G401.6 (cell line): ENCODE measurements at regions not wholly inside any gene's neighbourhood (a gene's known extent, or its start where the extent isn't known, plus 50 kb on each side); places are given as distances from the start of the nearest gene placed in this dataset.
"Not testable (repeated sequence)": the region's sequence is repeated elsewhere in the genome, so short reads cannot be mapped to it uniquely, and the experiment has no call there.

Experiments used
- FAIRE-seq: peaks from 2 replicates; lab custom pipeline; 2012; peaks lifted over from hg19 to GRCh38; lab: Jason Lieb, UNC

GRCh38 chr14:106500571-106500970 lies 974.2 kb downstream of the TMEM121 start:
- FAIRE-seq, result no peak

DNA sequence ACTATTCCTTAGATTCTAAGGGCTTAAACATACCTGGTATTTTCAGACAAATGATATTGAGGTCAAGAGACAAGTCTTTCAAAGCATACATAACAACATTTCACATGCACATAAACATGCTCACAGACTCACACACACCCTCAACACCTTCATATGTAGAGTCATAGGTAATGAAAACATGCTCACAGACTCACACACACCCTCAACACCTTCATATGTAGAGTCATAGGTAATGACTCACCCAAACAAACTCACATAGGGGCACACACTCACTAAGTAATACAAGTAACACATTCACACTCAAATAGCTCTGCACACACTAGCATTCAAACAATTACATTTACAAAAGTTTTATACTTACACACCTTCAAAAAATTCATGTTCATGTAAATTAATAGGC lies 975.5 kb downstream of the TMEM121 start:
- no peak for FAIRE-seq

DNA sequence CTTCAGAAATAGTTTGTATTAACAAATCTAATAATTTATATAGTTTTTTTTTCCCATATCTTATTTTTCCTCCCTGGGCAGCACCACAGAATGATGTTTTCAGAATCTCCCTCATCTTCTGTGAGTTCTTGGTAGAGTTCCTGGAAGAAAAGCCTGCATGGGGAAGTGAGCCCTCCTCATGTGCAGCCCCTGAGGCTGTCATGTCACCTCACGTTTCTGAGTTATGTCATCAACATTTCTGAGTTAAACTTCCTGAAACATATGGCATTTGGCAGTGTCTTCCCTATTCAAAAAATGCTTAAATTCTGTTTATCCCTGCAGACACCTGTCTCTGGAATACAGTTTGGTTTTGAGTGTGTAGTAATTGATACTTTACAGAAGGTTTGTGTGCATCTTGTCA lies 979.0 kb downstream of the TMEM121 start:
- FAIRE-seq, result no peak

DNA sequence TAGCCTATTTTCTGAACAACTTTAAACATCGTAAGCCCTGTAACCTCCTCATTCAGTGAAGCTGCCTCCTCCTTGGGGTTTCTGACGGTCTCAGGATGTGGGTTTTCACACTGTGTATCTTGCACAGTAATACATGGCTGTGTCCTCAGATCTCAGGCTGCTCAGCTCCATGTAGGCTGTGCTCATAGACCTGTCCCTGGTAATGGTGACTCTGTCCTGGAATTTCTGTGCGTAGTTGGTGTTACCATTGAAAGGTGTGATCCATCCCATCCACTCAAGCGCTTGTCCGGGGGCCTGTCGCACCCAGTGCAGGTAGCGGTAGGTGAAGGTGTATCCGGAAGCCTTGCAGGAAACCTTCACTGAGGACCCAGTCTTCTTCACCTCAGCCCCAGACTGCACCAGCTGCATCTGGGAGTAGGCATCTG lies 980.5 kb downstream of the TMEM121 start:
- FAIRE-seq, result no peak

DNA sequence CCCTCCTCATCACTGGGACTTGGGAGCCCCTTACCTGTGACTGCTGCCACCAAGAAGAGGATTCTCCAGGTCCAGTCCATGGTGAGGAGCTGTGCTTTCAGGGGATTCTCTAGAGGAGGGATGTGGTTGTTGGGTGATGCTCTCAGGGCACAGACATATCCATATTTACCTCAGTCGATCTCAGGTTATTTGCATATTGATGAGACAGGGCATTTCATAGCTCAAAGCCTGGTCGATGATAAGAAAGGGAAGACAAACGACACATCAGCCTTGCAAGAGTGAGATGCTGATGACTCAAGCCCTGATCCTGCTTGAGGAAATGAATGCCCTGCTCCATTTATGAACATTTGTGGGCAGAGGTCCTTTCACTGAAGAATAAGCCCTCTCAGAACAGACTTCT lies 981.0 kb downstream of the TMEM121 start:
- no peak for FAIRE-seq

GRCh38 chr14:106508216-106508615 lies 981.8 kb downstream of the TMEM121 start:
- no peak for FAIRE-seq

DNA sequence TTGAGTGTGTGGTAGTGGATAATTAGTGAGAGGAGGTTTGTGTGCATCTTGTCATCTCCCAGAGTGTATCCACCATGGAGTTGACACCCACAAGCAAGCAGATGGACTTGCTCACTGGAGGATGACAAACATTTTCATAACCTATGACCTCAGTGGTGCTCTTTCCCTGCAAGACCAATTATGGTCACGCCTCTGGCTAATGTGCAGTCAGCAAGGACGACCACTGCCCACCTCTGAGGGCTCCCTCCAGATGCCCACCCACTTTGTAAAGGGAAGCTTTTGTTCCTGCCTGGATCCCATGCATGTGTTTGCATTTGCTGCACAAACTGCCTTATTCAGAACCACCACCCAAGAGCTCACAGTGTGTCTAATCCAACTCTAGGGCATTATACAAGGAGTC lies 982.8 kb downstream of the TMEM121 start:
- no peak for FAIRE-seq

- FAIRE-seq, result no peak
These were observed 983.4 kb downstream of the TMEM121 start for GRCh38 chr14:106509807-106510206.

DNA sequence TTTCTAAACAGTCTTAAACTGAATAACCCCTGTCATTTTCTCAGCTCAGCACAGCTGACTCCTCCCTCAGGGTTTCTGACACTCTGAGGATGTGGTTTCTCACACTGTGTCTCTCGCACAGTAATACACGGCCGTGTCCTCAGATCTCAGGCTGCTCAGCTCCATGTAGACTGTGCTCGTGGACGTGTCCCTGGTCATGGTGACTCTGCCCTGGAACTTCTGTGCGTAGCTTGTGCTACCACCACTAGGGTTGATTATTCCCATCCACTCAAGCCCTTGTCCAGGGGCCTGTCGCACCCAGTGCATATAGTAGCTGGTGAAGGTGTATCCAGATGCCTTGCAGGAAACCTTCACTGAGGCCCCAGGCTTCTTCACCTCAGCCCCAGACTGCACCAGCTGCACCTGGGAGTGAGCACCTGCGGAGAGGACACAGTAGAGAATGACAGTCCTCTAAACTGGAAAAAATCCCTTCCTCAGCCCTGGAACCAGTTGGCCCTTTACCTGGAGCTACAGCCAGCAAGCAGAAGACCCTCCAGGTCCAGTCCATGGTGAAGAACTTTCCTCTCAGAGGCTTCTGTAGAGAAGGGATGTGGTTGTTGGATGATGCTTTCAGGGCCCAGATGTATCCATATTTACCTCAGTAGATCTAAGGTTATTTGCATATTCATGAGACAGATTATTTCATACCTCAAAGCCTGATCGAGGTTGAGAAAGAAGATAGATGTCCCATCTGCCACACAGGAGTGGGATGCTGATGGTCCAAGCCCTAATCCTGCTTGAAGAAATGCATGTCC lies 984.8 kb downstream of the TMEM121 start:
- FAIRE-seq, result no peak

DNA sequence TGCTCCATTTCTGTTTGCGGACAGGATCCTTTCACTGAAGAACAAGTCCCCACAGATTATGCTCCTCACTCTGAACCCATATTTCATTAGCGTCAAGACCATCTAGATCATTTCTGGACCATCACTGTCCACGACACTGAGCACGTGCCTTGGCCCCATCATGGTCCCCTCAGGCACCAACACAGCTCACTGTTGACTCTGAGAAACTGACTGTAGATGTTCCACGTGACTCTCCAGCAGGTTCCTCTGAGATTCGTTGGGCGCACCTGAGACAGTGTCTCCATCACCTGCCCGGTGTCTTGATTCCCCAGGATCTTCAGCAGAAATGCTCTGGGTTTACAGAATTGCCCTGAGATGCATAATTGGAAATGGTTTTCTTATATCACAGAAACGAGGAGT lies 985.4 kb downstream of the TMEM121 start:
- no peak for FAIRE-seq

DNA sequence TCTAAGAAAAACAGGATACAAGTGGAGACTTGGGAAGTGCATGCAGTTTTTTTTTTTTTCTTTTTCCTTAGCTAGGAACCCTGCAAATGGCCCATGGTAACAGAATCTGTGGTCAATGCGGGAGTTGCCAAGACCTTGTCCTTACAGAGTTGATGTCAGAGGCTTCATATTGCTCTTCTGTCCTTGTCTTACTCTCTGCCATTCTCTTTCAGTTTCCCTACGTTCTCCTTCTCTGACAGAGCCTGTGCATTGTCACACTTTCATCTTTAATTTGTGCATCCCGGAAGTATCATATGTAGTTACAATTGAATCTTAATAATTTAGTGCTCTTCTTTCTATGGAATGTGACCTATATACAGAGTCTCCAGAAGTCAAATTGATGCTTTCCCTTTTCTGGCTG lies 986.9 kb downstream of the TMEM121 start:
- FAIRE-seq, result no peak

- no peak for FAIRE-seq
These were observed 991.9 kb downstream of the TMEM121 start for GRCh38 chr14:106518054-106518943.

- FAIRE-seq, result not testable (repeated sequence)
These were observed 995.7 kb downstream of the TMEM121 start for GRCh38 chr14:106522118-106522517.

DNA sequence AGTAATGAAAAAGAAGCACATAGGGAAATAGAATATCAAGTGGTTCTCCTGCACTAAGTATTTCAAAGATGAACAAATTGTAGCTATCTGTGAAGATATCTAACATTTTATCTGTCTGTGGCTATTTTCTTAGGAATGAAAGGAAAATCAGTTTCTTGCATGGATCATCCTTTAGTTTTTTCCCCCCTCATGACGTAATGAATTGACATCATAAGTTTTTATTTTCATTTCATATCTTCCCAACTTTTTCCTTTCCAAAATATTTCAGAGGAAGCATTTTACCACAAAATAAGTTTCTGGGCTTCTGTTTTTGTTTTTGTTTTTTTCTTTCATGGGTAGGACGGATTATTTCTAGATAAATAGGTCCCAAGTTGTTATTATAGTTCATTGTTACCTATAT lies 996.6 kb downstream of the TMEM121 start:
- no peak for FAIRE-seq

DNA sequence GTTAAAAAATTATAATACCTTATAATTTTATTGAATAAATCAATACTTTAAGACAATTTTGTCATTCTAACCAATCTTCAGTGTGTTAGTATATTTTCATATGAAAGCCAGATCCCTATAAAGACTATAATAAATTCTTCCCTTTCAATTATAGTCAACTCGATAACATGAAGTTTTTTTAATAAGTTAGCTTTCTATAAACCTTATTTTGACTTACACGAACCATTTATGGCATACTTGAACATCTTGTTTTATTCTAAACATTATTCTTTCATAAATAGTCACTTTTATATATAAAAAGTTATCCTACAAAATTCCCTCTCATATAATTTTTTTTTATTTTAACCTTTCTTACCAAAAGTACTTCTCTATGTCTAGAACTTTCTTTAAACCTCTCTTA lies 1002.3 kb downstream of the TMEM121 start:
- FAIRE-seq, result no peak

- FAIRE-seq, result no peak
These were observed 1003.6 kb downstream of the TMEM121 start for GRCh38 chr14:106530031-106530422.

DNA sequence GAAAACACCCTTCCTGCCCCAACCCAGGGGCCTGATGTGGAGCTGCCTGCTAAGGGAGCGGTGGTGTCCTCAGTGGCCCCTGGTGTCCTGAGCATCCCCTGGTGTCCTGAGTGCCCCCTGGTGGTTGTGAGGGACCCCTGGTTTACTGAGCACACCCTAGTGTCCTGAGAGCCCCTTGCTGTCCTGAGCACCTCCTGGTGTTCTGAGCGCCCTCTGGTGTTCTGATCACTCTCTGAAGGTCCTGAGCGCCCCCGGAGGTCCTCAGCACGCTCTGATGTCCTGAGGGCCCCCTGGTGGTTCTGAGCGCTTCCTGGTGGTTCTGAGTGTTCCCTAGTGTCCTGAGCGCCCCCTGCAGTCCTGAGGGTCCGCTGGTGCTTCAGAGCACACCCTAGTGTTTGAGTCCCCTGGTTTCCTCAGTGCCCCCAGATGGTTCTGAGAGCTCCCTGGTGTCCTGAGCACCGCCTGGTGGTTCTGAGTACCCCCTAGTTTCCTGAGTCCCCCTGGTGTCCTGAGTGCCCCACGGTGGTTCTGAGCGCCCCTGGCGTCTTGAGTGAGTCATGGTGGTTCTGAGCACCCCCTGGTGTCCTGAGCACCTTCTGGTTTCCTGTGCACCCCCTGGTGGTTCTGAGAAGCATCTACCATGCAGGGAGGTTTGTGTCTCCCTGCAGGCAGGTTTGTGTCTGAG lies 1004.2 kb downstream of the TMEM121 start:
- FAIRE-seq, result no peak

DNA sequence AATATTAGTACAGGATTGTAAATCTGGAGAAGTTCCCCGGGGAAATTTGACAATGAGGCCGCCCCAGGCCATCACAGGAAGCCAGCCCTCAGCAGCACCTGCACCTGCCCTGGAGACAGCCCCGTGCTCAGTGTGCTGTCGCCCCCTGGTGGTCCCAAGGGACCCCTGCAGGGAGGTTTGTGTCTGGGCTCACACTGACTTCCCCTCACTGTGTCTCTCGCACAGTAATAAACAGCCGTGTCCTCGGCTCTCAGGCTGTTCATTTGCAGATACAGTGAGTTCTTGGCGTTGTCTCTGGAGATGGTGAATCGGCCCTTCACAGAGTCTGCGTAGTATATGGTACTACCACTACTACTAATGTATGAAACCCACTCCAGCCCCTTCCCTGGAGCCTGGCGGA lies 1011.2 kb downstream of the TMEM121 start:
- FAIRE-seq, result not testable (repeated sequence)

DNA sequence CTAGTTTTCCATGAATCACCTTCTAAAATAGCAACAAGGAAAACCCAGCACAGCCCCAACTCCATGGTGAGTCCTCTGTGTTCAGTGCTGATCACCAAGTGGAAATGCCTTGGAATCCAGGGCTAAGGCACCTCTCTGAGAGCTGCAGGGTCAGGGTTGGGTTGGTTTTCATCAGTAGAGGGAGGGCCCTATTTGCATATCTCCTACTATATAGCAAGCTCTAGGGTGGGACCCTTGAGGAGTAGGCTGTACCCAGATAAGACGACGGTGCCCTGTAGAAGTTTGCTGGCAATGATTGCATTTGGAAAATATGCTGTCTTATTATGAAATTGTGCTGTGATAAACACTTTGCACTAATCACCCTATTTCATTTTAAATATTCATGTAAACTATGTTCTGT lies 1011.8 kb downstream of the TMEM121 start:
- FAIRE-seq, result no peak

GRCh38 chr14:106547735-106548434 lies 1021.5 kb downstream of the TMEM121 start:
- no peak for FAIRE-seq

- no peak for FAIRE-seq
These were observed 1022.7 kb downstream of the TMEM121 start for GRCh38 chr14:106549064-106549463.

DNA sequence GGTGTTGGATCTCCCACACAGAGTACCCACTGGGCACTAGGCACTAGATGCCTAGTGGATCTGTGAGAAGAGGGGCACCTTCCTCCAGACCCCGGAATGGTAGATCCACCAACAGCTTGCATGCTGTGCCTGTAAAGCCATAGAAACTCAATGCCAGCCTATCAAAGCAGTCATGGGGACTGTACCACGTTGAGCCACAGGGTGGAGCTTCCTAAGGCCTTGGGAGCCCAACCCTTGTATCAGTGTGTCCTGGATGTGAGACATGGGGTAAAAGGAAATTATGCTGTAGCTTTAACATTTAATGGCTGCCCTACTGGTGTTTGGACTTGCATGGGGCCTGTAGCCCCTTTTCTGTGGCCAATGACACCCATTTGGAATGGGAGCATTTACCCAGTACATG lies 1024.9 kb downstream of the TMEM121 start:
- no peak for FAIRE-seq
